8988T (cell line): ENCODE measurements at regions not wholly inside any gene's neighbourhood (a gene's known extent, or its start where the extent isn't known, plus 50 kb on each side); places are given as distances from the start of the nearest gene placed in this dataset.

ENCODE experiments used
- DNase-seq: peaks from one replicate; pipeline ENCODE4 v3.0.0; 2011

DNA sequence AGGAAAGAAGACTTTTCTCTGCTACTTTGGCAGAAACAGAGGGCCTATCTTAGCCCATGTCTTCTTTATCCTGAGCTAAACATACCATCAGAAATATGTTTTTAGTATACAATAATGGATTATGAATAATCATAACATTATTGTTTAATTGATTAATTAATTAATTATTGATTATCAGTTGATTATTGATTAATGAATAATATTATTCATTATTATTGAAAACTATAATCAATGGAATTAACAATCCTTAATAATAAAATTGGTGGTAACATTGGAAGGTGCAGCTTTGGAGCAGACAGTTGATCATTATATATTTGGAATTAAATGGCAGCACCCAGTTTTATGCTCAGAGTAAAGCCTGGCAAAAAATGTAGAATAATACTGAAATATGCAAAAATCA, 655.9 kb upstream of the ARGLU1 start:
- DNase-seq: no peak

DNA sequence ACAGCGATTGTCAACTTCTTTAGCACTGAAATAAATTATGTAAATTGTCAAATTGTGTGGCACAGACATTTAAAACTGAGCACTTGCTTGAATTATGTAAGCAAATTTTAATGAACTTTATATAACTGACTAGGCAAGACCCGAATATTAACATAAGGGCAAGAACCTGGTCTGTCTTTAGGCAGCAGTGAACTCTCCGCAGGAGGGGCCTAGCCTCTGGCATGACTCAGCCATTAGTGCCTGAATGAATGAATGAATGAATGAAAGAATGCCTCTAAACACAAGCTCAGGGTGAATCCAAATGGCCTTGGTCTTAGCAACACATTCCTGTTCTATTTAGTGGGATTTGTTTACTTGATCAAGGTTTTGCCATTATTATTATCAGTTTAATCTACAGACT, 654.7 kb upstream of the ARGLU1 start:
- DNase-seq: no peak

DNA sequence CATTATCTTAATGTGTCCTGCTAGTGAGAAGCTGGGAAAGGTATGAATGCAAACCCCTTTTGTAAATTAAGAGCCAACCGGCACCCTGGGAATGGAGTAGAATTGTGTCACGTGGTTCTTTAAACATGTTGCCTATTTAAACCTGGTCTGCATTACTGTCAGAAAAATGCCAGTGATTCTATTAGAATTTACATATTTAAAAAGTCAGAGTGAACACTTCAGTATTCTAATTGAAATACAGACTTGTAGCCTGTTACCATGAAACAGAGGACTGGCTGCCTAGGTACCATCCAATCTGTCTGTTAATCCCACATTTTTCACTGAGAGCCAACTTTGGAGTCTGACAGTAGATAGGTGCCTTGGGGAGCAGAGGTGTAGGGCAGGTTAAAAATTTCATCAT, 652.3 kb upstream of the ARGLU1 start:
- DNase-seq: no peak

DNA sequence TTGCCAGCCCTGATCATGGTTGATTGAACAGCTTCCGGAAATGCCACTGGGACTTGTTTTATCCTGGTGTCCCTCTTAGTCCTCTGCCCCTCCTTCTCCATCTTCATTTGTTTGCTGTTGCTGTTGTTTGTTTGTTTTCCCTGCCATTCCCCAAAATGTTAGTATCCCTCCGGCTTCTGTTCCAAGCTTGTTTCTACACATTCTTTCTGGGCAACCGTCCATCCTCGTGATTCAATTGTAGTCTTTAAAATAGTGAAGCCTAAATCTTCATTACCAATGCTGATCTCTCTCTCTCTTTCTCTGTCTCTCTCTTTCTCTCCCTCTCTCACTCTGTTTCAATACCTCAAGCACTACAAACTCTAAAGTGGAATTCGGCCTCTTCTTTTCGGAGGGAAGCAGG, 649.3 kb upstream of the ARGLU1 start:
- no peak for DNase-seq

DNA sequence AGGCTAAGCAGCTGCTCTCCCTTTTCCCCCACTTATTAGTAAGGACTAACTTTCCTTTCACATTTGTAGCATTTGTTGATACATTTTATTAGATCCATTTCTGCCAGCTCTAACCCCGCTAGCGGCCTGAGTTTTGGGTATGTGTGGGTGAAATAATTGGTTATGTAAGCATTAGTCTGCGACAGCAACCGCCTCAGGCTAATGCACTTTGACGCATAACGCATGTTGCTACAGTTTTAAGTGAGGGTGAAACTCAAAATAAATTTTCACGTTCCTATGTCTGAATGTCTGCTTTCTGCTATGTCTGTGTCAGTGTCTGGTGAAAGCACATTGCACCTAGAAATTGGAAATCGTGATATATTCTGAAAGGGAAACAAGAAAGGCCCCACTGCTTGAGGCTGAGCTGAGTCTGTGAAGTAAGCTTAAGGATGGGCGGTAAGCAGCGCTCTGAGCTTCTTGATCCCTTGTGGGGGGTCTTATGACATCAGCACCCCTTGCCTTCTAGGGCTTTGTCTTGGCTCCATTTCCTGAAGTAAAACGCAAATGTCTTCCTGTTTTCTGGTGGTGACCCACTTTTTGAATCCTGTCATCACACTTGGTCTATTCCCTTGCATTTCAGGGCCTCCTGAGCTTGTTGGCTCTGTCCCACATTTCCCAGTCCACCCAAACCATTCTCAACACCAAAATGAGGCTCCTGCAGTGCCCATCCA, 648.3 kb upstream of the ARGLU1 start:
- no peak for DNase-seq

DNA sequence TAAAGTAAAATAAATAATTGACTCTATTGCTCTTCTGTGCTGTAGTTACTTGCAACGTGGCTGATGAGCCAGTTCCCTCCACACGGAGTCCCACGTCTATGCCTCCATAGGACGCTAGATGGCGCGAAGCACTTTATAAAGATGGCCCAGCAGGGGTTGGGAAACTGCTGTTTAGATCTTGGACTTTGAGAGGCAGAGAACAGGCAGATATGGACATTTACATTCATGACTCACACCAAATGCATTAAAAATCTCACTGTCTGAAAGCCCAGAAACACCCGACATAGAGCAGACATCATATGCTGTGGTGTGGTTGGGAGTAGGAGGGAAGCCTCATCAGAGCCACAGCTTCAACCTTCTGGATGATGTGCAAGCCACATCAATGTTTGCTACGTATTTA, 643.1 kb upstream of the ARGLU1 start:
- DNase-seq: peak; percentile 14

DNA sequence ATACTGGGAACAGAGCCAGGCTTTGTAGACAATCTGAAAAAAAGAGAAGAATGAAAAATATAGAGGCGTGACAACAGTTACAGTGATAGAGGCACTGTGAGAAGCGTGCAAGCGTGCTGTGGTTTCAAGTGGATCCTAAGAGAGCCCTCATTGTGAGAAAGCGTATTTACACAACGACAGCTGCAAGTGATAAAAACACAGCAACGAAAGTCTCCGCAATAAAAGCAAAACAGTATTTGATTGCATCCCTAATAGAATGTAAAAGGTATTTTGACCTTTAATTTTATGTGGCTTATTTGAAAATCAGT, 642.7 kb upstream of the ARGLU1 start:
- DNase-seq: no peak

DNA sequence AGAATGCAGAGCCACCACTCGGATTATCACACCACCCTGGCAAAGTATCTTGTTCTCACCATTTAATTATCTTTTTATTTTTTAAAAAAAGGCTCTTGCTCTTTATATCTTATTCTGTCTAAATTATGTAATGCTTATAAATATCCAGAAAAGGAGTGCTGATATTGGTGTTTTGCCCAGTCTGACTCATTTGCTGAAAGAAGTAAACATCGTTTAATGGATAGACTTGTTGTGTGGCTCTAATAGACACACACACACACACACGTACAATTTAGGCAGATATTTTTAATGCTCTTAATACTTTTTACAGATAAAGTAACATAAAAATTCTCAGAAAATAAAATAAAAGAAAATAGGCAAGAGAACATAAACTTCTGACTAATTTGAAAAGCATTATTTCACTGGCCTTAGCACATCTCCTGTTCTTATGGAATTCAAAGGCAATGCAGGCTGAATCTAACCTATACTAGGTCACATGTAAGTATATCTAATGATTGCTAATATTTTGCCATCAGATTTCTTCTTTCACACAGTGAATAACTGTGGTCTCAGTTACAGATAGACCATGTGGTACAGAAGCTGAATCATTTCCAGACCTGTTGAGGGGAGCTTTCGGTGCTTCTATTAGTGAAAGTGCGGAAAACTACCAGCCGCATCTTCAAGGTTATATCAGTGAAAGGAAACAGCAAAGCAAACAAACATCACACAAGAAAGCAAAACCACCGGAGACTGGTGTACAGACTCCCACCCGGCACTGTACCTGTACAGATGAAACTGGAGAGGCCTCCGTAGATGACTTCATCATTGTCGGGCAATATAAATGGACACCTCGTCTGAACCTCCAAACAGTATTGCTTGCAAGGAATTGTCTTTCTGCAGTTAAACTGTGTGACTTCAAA, 642.1 kb upstream of the ARGLU1 start:
- DNase-seq: no peak

DNA sequence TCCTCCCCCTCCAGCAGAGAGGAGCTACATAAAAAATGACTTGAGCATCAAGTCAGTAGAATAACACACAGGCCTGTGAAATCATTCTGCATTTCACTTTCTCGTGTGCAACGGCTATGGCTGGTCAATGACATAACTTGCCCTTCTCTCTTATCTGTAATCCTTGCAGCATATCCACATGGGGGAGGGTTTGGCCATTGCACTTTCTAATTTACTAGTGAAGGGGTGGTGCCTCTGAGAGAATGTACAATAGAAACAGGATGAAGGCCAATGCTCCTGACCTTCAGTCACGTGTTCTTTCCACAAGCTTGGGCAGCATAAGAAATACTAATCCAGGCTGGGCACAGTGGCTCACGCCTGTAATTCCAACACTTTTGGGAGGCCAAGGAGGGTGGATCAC, 641.0 kb upstream of the ARGLU1 start:
- no peak for DNase-seq

DNA sequence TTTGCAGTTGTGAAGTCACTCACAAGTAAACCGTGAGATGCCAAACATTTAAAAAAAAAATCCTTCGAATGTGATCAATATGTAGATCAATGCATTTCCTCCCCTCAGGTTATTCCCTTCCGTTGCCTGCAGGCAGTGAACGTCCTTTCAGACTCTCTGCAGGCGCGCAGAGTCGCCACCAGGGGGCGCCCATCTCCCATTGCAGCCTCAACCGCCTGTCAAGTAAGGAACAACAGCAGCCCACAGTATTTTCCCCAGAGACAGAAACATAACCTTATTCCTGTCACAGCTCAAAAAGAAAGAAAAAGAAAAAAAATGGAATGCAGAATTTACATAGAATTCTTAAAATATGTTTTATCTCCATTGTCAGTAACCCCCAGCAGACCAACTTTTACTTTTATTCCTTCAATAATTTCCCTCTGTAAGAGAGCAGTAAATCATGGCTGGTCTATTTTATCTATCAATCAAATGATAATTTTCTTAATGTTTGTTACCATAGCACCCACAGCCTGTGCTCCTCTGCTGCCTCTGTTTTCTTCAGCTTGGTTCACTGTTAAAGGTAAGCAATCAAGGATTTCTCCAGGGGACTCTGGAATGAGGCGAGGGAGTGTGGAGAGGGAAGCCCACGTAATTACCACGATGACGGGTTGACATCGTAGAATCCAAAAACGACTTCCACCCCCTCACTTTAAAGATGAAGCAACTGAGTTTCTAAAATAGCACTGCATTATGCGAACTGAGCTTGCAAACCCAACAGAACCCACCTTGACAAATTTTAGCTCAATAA, 637.6 kb upstream of the ARGLU1 start:
- DNase-seq: peak; percentile 24

DNA sequence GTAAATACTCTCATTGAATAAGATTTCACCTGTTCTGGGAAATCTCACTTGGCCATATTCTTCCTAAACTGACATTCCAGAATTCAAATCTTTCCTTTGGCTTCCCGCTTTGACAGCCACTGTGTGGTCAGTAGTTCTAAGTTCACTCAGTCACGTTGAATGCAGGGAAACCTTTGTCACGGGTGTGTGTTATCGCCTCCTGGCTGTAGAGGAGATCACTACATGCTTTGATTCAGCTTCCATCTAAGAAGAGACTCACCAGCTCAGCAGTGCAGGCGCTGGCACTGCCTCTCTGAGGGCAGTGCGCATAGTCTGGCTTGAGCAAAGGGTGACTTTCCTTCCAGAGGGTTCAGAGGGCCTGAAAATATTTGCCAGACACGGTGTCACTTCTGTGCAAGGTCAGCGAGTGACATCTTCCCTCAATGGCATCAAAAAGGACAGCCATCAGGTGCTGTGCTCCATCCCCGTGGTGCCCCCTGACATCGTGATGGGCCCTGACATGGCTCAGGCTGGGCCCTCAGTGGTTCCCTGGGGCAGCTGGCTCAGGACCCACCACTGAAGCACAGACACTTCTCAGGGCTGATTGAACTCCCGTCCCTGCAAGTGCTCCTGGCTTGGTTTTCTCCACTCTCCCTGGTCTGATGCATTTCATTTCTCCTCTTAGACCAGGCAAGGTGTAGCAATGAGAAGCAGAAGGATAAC, 635.4 kb upstream of the ARGLU1 start:
- peak; percentile 17 for DNase-seq

DNA sequence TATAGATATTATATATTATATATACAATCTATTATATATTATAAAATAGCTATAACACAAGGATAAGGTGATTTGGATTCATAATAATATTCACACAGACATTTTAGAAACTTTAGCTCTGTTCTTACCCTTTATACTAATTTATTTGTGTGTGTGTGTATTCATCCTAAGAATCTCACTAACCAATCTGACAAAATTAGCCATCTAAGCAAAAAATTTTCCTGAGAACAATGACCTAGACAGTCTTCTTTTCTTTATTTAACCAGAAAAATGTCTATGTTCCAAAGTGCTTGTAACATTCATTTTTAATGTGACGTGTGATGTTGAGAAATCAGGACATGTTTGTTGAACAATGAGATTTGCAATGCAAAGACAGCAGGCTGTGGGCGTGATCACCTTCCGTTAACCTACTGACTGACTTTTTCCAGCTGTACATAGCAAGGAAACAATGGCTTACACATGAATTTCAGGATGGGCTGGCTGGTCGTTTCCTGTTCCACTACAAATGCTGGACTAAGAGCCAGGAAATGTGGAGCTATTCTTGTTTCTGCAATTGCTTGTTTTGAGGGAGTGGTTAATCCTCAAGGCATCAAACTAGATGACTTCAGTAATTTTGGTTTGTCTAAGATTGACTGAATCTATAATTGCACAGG, 634.6 kb upstream of the ARGLU1 start:
- DNase-seq: no peak

DNA sequence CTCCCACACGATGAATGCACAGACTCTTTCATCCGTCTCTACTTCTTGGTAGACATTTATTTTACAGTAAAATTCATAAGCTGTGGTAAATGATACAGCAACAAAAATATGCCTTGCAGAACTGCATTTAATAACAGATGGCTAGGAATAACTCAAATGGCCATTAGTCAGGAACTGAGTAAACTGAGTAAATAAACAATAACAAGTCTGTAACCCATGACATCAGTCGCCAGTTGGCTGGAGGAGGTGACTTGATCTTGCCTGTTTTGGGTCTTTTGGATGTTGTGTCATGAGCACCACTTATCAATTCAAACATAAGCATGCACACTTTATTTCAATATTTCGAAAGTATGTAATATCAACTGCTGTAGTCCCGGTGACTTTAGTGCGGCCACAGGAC, 632.6 kb upstream of the ARGLU1 start:
- no peak for DNase-seq

DNA sequence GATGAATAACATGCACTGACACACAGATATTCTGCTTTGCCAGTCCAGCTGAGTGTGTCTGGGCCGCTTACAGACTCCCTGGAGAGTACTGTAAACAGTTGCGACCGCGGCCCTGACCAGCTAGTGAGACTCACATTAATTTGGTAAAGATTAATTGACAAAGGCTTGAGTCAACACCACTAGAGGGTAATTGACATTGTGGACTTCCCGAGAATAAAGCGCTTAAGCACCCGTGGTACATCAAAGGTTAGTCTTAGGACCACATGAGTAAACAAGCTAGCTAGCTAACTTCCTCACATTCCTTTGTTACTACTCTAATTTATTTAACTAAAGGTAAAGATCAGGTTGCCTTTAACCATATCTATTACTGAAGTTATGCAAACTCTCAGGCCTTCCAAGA, 624.4 kb upstream of the ARGLU1 start:
- DNase-seq: no peak

DNA sequence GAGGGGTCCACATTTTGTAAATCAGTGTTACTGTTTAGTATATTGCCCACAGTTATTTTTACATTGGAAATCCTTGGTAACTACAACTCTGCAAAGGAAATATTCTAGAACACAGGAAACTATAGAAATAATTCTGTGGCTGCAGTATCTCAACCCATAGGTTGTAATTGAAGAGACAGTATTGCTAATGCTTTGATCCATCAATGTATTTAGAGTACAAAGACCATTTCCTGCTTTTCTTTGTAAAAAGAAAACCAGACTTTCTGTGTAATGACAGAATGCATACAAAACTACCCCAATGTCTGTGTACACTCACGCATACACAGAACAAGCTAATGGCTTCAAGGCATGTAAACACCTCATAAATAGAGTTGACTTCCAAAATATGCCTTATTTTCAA, 622.1 kb upstream of the ARGLU1 start:
- no peak for DNase-seq

DNA sequence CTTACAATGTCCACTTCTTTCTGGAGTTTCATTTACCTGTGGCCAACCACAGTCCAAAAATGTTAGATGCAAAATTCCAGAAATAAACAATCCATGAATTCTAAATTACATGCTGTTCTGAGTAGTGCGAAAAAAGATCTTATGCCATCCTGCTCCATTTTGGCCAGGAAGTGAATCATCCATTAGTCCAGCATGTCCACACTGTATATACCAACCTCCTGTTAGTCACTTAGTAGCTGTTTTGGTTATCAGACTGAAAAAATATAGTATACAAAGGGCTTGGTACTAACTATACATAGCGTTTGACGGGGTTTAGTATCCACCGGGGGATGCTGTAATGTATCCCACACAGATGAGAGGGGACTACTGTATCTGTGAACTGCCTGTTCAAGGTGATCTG, 618.0 kb upstream of the ARGLU1 start:
- DNase-seq: no peak

DNA sequence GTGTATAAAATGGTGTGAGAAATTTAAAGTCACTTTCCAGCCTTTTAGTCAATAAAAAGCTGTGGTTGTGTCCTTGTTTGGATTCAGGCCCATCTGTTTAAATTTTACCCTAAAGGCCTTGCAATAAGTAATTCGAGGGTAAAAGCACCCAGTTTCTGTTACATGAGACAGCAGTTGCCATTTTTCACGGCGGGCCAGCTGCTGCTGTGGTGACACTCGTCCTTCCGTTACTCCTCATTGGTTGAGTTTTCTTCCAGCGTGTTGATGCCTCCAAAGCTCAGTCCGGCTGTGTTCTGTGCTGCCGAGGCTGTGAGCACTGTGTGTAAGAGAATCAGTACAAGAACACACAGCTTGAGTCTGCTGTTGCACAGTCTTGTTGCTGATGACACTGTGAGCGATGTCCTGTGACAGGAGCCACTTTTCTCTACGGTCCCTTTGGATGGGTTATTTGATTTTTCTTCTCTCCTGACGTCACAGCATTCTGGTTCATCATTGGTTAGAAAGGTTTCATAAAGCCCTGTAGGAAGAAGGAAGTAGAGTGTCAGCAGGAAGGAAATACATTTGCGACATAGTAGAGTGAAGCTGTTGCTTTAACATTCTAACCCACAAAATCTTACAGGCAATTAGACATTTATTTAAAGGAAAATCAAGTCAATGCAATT, 602.5 kb upstream of the ARGLU1 start:
- no peak for DNase-seq

DNA sequence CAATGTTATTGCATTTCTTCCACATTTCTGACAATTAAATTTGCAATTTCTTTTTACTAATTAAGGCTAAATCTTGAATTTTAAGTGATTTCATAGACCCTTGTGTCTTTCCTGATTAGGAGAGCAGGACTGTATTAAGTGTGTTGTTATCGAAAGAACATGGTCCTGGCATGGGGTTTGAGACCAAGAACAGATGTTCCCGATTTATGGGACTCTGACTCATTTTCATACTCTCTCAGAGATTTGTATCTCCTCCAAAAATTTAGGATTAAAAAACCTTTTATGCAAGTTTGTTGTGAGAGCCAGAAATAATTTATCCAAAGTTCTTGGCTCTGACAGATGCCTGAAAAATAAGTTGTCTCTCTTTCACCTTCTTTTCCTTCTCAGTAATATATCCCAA, 589.3 kb upstream of the ARGLU1 start:
- no peak for DNase-seq

DNA sequence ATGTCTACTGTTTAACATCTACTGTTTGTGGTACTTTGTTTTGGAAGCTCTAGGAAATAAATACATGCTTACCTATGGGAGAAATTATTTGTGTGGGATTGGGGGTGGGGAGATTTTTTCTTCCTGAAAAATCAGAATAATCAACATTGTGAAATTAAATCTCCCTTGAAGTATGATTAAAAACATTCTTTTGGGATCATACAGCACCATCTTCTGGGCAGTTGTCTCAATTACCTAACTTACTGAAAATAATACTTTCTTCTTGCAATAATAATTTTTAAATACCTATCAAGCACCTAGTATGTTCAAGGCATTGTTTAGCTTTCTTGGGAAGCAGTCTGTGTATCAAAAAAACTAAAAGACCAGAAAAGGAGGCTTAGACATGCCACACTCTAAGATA, 576.5 kb upstream of the ARGLU1 start:
- no peak for DNase-seq

DNA sequence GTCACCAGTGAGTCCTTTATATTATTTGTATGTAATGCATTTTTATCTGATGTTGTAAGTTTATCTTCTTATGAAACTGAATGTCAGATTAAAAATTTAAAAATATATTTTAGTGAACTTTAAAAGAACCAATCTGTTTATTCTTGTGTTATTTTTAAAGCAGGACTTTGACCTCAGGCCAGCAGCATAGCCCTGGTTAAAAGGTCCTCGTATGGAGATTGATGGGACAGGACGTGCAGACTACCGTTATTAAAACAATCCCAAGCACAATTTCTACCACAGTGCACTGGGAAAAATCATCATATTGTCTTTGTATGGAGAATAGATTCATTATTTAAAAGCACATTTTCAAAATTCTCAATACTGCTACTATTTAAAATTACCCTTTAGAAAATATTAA, 573.8 kb upstream of the ARGLU1 start:
- no peak for DNase-seq

DNA sequence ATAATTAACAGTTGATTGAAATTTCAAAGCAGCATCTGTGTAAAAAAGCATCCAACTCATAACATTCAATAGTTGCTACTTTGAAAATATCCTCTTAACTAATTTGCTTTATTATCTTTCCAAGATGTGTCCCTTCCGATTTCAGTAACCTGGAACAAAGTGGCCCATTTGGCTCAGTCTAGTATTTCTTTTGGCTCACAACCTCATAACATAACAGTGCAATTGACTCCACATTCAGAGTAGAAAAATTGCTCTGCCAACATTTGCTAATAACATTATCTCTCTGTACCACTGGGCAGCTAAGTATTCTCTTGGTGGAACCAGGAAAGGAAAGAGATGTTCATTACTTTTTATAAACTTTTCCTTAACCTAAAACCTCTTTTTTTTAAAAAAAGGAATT, 571.1 kb upstream of the ARGLU1 start:
- DNase-seq: no peak

DNA sequence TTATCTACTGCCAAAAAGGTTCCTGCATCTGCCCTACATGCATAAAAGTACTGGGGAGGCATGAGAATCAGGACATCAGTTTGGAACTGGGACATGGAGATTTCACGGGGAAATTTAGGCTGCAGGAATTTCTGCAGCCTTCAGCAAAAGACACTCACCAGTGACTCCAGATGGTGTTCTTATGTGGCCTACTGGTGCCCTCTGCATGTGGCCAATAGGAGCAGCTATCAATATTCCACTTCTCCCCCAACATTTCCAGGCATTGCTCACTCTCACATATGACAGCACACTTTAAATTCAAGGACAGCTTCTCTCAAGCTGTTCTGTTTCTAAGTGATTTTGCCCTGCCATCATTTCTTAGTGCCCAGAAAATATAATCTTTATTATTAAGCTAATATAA, 570.5 kb upstream of the ARGLU1 start:
- DNase-seq: no peak
